DOHH2 (cell line): ENCODE measurements at regions not wholly inside any gene's neighbourhood (a gene's known extent, or its start where the extent isn't known, plus 50 kb on each side); places are given as distances from the start of the nearest gene placed in this dataset.

Source experiments
- H3F3A ChIP-seq: fragments of 200-600 bp; sonication (generic), shearing (Covaris generic); 2 replicates; pipeline ENCODE4 v1.6.0; 2016; ENCODE audit warnings: antibody characterized with exemption, mild to moderate bottlenecking; ENCODE audit not compliant: control insufficient read depth, insufficient read depth
- H3K27ac ChIP-seq: fragments of 200-600 bp; sonication (generic); 2 replicates; pipeline ENCODE4 v1.5.1; 2014; ENCODE audit warnings: low read depth, mild to moderate bottlenecking, low read length, moderate library complexity
- H3K27me3 ChIP-seq: fragments of 200-600 bp; sonication (generic); 2 replicates; pipeline ENCODE4 v1.6.1; 2014; ENCODE audit warnings: mild to moderate bottlenecking, low read length, mixed read lengths; ENCODE audit not compliant: control insufficient read depth
- H3K36me3 ChIP-seq: fragments of 200-600 bp; sonication (generic); 2 replicates; pipeline ENCODE4 v1.6.1; 2014; ENCODE audit warnings: mild to moderate bottlenecking, low read length, moderate library complexity, mixed read lengths; ENCODE audit not compliant: control insufficient read depth
- H3K4me1 ChIP-seq: fragments of 200-600 bp; sonication (generic); 2 replicates; pipeline ENCODE4 v1.6.1; 2014; ENCODE audit warnings: mild to moderate bottlenecking, low read length, mixed read lengths; ENCODE audit not compliant: control insufficient read depth
- H3K4me2 ChIP-seq: fragments of 200-600 bp; sonication (generic); 2 replicates; pipeline ENCODE4 v1.6.0; 2014; ENCODE audit warnings: mild to moderate bottlenecking, low read length, moderate library complexity
- H3K4me3 ChIP-seq: fragments of 200-600 bp; sonication (generic); 2 replicates; pipeline ENCODE4 v1.5.1; 2014; ENCODE audit warnings: mild to moderate bottlenecking, low read length, mixed read lengths
- H3K79me2 ChIP-seq: fragments of 200-600 bp; sonication (generic); 2 replicates; pipeline ENCODE4 v1.6.1; 2014; ENCODE audit warnings: mild to moderate bottlenecking, low read length, mixed read lengths; ENCODE audit not compliant: control insufficient read depth
- H3K9me2 ChIP-seq: fragments of 200-600 bp; sonication (generic); replicated peaks from 2 replicates; pipeline ENCODE4 v1.6.1; 2014; ENCODE audit warnings: mild to moderate bottlenecking, low read length, mixed read lengths; ENCODE audit not compliant: control insufficient read depth
- H3K9me3 ChIP-seq: fragments of 200-600 bp; sonication (generic); 2 replicates; pipeline ENCODE4 v1.6.1; 2014; ENCODE audit warnings: antibody characterized with exemption, low read length, mixed read lengths; ENCODE audit not compliant: control insufficient read depth, insufficient read depth
- H4K20me1 ChIP-seq: fragments of 200-600 bp; sonication (generic); 2 replicates; pipeline ENCODE4 v1.6.0; 2014; ENCODE audit warnings: low read depth, mild to moderate bottlenecking, antibody characterized with exemption, low read length, moderate library complexity; ENCODE audit not compliant: control insufficient read depth, insufficient read depth
- EZH2phosphoT487 ChIP-seq: fragments of 200-600 bp; sonication (generic); IDR thresholded peaks from 2 replicates; pipeline ENCODE4 v1.6.1; 2017; ENCODE audit warnings: borderline replicate concordance, mild to moderate bottlenecking, antibody characterized with exemption, low read length, moderate library complexity, mixed read lengths
- TF ChIP-seq, protein P1 (sequence below): fragments of 200-600 bp; sonication (generic); IDR thresholded peaks from one replicate; pipeline ENCODE4 v1.5.1; 2014; ENCODE audit warnings: antibody characterized with exemption, mild to moderate bottlenecking, low read depth, low read length; ENCODE audit not compliant: poor library complexity, severe bottlenecking

DNA sequence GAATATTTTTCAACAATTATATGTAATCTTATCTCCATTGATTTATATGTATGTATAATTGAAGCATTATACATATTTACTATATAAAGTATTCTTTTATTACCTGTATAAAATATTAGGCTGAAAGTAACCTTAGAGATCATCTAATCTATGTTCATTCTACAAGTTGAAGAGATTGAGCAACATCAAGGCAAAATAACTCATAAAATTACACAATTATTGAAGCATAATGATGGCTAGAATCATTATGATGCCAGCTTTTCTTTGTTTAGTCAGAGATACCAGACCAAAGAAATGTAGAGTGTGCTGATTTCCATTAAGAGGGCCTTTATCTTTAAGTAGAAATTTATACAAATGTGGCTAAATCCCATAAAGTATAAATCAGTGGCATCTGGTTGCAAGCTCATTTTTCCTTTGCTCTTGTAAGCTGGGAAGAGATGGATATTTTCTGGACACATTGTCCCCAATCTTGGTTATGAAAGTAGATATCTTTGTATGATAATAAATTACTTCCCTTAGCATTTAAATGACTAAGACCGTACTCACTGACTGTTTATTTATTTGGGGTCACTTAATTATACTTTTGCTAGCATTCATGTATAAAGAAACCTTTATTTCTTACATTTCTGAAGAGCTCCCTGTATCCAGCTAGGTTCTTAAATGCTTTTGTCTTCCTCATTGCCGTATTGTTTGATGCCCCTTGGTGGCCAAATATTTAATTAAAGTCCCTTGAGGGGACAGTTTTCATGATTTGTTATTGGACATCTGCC is 339.8 kb downstream of the PCDH7 start:
- no peak overlapping the region for H3K4me3 ChIP-seq
- H3K4me1 ChIP-seq, result no peaks in the 10 kb centered on the region
- H3K27me3 ChIP-seq, result no peaks in the 10 kb centered on the region
- H4K20me1 ChIP-seq, result no peaks in the 10 kb centered on the region
- H3K9me3 ChIP-seq, result no peaks in the 10 kb centered on the region
- no peak for TF ChIP-seq EZH2phosphoT487
- TF ChIP-seq, protein P1, sequence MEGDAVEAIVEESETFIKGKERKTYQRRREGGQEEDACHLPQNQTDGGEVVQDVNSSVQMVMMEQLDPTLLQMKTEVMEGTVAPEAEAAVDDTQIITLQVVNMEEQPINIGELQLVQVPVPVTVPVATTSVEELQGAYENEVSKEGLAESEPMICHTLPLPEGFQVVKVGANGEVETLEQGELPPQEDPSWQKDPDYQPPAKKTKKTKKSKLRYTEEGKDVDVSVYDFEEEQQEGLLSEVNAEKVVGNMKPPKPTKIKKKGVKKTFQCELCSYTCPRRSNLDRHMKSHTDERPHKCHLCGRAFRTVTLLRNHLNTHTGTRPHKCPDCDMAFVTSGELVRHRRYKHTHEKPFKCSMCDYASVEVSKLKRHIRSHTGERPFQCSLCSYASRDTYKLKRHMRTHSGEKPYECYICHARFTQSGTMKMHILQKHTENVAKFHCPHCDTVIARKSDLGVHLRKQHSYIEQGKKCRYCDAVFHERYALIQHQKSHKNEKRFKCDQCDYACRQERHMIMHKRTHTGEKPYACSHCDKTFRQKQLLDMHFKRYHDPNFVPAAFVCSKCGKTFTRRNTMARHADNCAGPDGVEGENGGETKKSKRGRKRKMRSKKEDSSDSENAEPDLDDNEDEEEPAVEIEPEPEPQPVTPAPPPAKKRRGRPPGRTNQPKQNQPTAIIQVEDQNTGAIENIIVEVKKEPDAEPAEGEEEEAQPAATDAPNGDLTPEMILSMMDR, result no peak
- no peaks in the 10 kb centered on the region for H3K79me2 ChIP-seq
- H3K27ac ChIP-seq, result no peak overlapping the region
- no peak overlapping the region for H3K4me2 ChIP-seq
- no peaks in the 10 kb centered on the region for H3K36me3 ChIP-seq
- no peaks in the 10 kb centered on the region for H3K9me2 ChIP-seq
- no peaks in the 10 kb centered on the region for H3F3A ChIP-seq

- no peaks in the 10 kb centered on the region for H3K36me3 ChIP-seq
- H3K27ac ChIP-seq, result no peak overlapping the region
- TF ChIP-seq EZH2phosphoT487, result no peak
- no peak overlapping the region for H3K4me2 ChIP-seq
- no peaks in the 10 kb centered on the region for H3K79me2 ChIP-seq
- H3K9me2 ChIP-seq, result no peaks in the 10 kb centered on the region
- no peaks in the 10 kb centered on the region for H3K27me3 ChIP-seq
- no peak overlapping the region for H3K4me3 ChIP-seq
- H3K9me3 ChIP-seq, result no peaks in the 10 kb centered on the region
- H3F3A ChIP-seq, result no peaks in the 10 kb centered on the region
- H4K20me1 ChIP-seq, result no peaks in the 10 kb centered on the region
- H3K4me1 ChIP-seq, result no peaks in the 10 kb centered on the region
Measured at GRCh38 chr4:31065086-31065485, 344.9 kb downstream of the PCDH7 start.

DNA sequence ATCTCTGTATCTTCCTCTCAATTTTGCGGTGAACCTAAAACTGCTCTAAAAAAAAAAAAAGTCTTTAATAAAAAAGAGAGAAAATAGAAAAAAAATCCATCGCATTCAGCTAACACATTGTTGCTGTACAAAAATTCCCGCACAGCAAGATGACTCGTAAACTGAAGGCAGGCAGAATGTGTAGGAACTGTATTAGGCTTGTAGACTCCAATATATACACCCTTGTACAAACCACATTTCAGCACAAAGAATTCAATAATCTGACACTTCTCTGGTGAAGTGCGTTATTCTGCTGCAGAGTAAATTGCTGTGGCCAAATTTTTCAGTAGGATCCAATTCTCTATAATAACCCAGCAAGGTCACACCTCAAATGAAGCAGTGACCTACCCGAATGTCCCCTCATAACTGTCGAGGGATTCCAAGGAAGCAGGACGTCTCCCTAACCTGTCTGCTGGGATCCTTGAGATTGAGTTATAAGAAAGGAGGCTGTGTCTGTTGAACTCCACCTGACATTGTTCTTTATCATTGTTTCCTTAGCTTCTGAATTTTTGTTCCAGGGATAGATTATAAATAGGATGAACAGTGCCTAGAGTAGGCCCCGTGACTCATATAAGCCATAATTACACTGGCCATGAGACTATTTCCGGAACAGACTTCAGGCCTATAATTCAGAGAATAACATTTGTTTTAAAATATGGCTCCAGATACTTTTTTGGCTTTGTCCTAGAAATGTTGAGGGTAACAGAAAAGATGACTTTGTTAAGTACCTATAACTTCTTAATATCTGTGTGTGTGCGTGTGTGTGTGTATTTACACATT is 348.3 kb downstream of the PCDH7 start:
- H3K27me3 ChIP-seq, result no peaks in the 10 kb centered on the region
- TF ChIP-seq EZH2phosphoT487, result no peak
- TF ChIP-seq, protein P1, result no peak
- H4K20me1 ChIP-seq, result no peaks in the 10 kb centered on the region
- H3K4me1 ChIP-seq, result no peaks in the 10 kb centered on the region
- no peaks in the 10 kb centered on the region for H3K79me2 ChIP-seq
- no peak overlapping the region for H3K27ac ChIP-seq
- no peaks in the 10 kb centered on the region for H3K9me3 ChIP-seq
- no peak overlapping the region for H3K4me2 ChIP-seq
- H3K9me2 ChIP-seq, result no peaks in the 10 kb centered on the region
- no peaks in the 10 kb centered on the region for H3F3A ChIP-seq
- H3K4me3 ChIP-seq, result no peak overlapping the region
- H3K36me3 ChIP-seq, result no peaks in the 10 kb centered on the region

DNA sequence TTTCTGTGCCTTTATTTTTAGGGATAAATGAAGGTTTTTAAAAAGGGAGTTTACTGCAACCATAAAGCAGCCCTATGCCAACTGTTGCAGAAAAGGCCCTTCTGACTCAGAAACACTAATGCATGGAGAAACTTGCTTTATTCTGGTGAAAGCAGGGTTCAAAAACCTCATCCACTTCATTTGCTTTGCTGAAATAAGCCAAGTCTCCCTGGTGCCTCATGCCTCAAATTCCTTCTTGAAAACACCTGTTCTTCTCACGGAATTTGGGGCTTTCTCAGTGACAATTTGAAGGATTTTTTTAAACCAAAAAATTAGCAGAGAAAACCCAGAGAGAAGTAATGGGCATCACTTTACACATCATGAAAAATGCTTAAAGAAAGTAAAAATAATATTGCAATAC is 349.0 kb downstream of the PCDH7 start:
- Histone ChIP-seq H3K36me3 (no peaks in the 10 kb centered on the region), H3K4me2 (no peak overlapping the region), H3K4me3 (no peak overlapping the region), H3K27ac (no peak overlapping the region), H4K20me1 (no peaks in the 10 kb centered on the region), H3K4me1 (no peaks in the 10 kb centered on the region), H3K9me2 (no peaks in the 10 kb centered on the region), H3K9me3 (no peaks in the 10 kb centered on the region), H3K27me3 (no peaks in the 10 kb centered on the region), H3F3A (no peaks in the 10 kb centered on the region), H3K79me2 (no peaks in the 10 kb centered on the region)
- no peak for TF ChIP-seq EZH2phosphoT487
- TF ChIP-seq, protein P1, result no peak
